NCI-H345 treated with DMSO at 0.1 percent for 48 hours (cell line): ENCODE measurements at regions not wholly inside any gene's neighbourhood (a gene's known extent, or its start where the extent isn't known, plus 50 kb on each side); places are given as distances from the start of the nearest gene placed in this dataset.

Experiments
- DNase-seq: peaks from one replicate; lab custom pipeline; 2025; ENCODE audit not compliant: unreplicated experiment; lab: John Stamatoyannopoulos, UW

DNA sequence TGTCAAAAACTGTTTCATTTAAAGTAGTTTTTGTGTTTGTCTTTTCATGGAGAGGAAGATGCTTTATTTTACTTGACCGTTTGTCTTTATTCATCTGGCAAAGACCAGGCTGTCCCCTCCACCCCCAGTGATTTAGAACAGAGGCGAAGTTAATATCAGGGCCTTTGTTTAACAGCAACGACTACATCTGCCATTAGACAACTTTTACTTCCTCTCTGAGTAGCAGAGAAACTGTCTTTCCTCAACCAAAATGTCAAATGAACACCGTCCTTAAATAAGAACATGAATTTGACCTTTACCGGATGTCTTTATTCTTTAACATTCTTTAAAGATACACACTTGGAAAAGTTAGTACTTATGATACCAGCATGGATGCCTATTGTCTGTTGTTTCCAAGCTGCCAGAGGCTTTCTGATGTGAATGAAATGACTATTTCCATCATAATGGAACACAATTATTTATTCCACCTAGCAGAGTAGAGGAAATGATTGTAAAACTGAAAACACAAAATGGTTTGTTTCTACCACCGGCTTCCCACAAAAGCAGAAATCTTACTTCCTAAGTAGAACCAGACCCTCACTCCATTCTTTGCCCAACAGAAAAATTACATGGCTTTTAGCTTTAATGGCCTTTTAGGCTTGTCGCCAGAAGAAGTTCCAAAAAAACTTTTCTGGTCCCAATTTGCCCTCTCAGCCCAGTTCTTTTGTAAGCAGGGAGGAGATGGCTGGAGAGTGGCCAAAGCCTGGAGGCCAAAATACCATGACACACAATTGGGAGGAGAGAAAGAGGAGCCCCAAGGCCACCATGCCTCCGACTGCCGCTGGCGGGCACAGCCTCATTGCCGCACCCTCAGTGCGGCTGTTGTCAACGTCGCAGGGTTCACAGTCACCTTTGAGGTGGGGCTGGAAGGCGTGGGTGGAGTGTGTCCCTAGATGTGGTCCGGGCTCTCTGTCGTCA, 168.5 kb downstream of the TEX36 start:
- DNase-seq = no peak

DNA sequence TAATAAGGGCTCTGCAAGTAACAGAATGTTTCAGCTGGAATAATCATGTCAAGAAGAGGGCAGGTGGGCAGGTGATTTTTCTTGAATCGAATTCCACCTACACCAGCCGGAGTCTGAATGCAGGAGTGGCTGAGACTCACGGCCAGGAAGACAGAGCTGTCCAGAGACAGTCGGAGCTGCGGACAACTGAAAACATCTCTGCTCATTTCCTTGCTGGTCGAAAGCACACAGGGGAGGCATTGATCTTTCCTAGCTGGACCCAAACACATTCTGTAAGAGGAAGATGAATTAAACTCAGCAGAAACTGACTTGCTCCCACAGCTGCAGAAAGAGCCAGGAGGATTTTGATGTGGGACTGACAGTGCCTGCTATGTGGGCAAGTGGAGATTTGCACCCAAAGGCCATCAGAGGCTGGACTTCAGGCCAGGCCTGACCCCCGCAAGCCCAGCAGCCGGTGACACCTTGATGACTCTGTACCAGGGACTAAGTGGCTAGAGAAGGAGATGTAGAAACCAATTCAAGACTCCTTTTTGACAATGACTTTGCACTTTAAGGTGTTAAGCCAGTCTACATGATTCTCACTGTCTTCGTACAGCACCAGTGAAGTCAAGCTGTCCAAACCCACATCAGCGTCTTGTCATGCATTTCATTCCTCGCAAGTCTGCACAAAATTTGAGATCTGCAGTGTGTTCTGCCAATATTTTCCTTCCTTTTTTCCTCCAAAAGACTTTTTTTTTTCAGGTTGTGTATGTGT, 169.4 kb downstream of the TEX36 start:
- no peak for DNase-seq

DNA sequence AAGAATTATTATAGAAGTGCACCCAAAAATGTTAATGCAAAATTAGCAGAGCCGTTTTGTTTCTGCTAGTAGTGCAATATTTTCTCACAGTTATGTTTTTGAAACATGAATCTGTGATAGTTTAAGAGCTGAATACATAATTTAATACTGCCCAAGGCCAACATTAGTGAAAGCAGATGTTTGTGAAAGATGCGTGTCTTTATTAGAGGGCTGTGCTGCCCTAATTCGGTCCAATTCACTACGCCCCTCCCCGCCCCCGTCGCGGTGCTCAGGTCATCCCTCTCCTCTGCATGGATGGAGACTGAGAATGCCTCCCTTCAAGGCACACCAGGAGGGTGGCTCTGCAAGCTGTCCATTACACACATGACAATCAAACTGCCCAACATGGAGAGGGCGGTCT, 172.0 kb downstream of the TEX36 start:
- no peak for DNase-seq

DNA sequence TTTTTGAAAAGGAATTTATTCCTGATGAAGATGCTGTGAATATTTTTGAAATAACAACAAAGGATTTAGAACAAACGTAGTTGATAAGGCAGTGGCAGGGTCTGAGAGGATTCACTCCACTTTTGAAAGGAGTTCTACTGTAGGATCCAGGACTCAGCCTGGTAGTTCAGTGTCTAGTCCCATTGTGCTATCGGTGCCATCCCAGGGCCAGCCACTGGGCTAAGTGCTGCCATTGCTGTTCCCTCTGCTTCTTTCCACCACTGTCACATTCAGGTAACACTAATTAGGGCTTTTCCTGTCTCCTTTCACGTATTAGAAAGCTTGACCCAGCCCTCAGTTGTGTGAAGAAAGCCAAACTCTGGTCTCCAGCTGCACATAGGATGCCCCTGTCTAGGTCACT, 177.3 kb downstream of the TEX36 start:
- no peak for DNase-seq

DNA sequence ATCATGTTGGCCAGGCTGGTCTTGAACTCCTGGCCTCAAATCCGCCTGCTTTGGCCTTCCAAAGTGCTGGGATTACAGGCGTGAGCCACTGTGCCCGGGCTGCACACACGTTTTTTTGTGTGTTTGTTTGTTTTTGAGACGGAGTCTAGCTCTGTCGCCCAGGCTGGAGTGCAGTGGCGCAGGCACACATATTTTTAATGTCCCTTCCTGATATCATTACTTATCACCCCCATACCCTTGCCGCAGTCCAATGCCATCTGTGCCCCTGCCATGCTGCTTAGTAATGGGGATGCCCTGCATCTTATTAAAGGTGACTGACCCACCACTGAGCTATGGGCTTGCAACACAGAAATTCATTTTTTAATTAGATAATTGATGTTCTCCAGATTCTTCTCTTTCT, 180.7 kb downstream of the TEX36 start:
- DNase-seq = no peak

DNA sequence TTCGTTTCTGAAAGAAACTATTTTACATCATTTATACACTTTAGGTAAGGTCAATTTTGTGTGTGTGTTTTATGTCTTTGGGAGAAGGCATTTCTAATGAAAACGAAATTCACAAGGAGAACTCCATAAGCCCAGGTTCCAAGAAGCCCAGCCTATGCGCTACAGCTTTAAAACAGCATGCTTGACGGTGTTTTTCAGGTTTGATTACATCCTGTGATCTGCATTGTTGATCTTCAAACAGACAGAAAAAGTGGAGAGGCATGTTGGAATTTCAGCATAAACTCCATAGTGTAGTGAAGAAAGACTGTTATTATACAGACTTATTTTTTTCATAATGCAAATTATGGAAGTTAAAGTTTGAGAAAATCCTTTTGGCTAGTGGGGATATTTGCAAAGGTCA, 187.6 kb downstream of the TEX36 start:
- no peak for DNase-seq

DNA sequence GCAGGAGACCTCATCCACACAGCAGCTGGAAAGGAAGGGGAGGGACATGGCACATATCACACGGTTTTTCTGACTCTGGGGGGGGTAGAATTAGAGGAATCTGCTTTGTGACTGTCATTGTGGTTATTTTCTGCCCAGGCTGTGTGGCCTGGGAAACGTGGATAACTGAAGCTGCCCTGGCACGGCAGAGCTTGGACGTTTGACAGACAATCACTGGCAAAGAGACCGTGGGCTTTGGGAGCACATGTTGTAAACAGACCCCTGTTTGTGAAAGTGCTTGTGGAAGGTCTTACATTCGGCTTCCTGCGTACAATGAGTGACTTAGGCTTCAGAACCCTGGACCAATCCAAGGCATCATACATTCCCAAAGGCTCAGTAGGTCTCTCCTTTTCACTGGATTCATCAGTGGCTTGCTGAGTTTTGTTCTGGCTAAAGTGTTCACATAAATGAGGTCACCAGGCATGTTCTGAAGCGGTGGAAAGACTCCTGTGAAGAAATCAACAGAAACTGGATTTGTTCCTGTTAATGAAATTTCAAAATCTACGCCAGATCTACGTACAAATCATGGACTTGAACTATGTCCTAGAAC, 188.2 kb downstream of the TEX36 start:
- DNase-seq = no peak

DNA sequence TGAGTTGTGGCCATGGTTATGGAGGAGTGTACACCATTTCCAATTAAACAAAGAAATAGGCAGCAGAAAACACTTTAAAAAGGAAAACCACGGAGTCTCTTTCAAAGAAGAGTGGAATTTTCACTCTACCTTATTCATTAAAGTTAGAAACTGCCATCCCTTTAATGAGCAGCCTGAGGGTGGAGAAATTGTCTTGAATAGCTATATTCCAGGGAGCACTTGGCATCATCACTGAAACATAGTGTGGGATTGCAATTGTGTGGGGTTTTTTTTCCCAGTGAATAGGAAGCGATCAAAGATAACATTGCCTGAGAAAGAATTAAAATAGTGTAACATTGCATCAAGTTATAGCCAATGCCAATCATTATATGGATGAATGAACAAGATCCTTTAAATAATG, 191.6 kb downstream of the TEX36 start:
- DNase-seq = no peak

DNA sequence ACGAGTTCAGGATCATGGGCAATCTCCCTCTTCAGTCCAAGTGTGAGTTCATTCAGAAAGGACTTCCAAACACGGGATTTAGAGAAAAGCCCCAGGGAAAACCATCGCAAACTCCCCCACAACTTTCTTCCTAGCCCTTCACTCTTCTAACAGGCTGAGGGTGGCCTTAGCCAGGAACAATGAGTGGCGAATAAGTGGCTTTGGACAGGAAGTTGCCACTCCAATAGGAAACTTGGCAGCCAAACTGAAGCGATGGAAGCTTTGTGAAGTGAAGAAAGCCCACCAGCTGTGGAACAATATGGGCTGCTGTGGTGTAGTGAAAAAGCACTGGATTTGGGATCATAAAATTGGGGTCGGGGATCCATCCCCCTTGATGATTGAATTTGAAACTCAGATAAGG, 193.2 kb downstream of the TEX36 start:
- DNase-seq = no peak

DNA sequence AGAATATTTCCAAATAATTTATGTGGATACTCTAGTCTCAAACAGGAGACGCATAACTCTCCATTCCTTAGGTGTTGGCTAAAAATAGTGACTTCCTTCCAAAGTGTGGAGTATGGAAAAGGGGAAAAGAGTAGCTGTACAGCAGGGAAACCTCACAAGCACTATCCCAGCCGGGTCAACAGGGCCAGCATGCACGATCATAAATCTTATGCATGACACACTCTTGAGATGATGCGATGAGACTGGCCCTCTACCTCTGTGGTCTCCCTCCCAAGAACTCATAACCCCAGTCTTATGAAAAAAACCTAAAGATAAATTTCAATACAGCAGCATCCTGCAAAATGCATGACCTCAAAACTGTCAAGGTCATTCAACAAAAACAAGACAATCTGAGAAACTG, 197.3 kb downstream of the TEX36 start:
- no peak for DNase-seq

DNA sequence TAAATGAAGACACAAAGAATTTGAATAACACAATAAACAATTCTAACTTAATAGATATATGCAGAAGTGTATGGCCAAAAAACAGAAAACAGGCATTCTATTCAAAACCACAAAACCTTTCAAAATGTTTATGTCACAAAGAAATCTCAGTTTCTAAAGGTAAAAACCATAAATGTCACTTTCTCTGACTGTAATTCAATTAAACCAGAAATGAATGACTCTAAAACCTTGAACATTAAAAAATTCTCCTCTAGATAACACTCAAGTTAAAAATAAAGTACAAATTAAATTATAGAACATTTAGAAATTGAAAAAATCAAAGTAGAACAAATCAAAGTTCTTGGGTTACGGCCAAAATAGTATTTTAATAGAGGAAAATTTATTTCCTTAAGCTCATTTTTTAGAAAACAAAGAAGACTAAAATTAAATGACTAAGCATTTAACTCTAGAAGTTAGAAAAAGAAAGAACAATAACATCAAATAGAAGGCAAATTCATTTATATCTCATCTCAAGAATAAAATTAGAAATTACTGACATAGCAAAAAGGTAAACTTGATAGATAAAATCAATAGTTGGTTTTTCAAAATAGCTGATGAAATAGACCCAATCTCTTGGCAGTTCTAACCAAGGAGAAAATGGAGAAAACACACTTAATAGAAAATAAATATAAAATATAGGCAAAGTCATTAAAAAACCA, 198.8 kb downstream of the TEX36 start:
- no peak for DNase-seq

DNA sequence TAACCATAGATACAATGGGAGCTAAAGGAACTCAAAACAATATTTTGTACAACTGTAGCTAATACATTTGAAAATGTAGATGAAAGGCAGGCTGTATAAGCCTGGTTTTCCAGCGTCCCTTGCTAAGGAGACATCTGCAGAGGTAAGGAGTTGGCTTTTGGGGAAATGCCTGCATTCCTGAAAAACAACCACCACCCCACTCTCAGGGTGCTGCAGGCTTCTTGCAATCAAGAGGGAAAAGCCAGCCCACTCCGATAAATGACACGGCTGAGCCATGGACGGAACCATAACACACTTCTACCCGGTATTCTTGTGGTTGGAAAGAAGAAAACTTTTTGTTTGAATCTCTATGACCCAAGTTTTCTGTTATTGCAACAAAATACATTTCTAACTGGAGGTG, 200.3 kb downstream of the TEX36 start:
- DNase-seq = no peak

DNA sequence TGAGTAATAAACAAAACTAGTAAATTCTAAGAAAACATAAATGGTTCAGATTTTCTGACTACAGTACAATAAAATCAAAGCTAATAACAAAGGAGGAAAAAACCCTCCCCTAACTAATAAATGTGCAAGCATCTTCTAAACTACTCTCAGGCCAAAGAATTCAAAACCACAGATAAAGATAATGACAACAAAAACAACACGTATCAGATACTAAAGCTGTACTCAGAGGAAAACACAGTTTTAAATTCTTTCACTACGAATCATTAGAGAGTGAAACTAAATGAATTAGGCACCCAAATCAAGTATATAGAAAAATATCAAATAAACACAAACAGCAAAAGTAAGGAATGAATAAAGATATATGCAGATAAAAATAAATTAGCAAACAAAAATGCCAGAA, 200.9 kb downstream of the TEX36 start:
- no peak for DNase-seq

DNA sequence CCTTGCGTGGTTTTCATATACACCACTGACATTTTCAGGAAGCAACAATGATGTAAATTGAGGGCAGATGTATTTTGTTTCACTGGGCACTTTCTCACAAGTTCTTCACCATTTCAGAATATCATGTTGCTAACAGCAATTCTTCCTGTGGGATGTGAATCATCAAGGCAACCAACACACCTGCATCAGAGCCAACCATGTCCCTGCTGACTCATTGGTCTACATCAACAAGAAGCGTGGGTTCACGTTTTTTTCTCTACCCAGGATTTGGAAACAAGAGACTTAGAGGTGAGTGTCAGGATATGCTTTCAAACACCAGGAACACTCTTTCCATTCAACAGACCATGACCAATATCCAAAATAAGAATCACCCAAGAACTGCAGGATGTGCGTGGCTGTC, 203.9 kb downstream of the TEX36 start:
- DNase-seq = no peak

DNA sequence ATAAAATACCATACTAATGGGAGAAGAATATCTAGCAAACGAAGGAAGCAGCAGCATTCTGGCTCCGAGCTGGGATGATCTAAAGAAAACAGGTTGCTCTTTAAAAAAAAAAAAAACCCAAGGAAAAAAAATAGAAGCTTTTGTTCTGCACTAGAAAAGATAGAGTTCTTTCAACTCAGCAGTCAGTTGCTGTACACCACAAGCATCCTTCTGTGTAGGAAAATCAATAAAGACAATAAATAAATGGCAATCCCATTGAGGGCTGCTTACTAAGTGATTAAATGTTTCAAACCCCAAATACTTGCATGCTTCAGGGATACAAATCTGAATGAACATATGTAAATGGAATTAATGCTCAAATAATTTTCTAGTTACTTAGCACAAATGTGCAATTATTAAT, 207.1 kb downstream of the TEX36 start:
- DNase-seq = no peak

DNA sequence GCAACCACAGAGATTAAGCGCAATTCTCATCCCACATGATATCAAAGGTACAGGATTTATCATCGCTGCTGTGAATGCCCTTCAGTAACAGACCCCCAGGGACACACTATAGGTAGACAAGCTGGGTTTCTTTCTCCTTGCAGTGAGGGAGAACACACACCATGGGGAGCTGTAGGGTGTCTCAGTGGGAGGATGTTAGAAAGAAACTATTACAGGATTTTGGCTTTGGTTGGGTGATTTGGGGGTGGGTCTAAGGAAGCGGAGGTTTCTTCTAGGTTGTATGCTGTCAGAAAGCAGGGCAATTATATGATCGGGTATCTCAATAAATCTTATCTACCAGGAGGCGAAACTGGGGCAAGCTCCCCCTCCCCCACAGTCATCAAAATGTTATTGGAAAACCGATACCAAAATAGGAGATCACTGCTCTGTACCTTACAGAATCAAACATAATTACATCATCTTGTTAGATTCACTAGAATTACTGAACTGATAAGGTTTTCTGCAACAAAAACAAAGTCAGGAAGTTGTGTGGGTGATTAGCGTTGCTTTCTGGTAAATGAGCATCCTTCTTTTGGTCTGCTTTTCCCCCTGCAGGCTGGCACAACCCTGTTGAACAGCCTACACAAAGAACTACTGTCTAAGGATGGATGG, 209.7 kb downstream of the TEX36 start:
- DNase-seq = no peak

DNA sequence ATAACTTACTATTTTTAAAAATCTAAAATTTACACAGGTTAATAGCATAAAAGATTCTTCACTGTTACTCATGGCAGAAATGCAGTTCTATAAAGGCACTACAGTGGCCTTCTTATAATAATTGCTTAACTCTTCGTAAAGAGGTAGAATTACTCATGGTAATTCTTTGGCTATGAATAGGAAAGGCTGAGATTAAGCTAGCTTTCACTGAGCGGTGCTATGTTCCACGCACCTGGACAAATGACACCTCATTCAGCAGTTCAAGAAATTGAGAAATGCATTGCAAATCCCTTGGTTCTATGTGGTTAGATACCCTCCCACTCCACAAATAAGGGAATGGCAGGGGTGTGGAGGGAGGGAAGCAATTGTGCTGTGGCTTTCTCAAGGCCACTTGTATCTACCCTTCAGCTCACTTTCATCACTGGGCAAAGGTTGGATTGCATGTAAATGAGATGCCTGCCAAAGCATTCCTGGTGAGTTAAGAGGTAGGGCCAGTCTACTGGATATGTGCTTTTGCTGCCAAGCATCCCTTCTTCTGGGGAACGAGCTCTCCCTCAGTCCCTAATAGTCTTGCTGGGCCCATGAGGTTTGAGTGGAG, 210.9 kb downstream of the TEX36 start:
- no peak for DNase-seq

DNA sequence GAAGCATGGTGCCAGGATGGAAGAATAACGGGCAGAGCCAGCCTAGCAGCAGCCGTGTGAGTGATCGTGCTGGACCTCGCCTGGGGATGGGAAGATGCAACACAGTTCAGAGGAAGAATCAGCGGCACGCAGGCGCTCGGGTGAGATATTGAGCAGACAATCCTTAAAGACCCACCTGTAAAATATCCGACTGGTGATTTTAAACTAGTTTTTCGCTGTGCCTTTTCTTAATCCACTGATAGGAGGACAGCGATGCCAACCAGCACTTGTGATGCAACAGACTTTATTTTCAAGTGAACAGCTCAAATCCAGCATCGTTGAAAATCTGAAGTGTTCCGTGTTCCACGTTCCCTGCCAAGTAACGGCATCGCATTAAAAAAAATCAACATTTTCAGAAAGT, 214.7 kb downstream of the TEX36 start:
- DNase-seq = no peak

DNA sequence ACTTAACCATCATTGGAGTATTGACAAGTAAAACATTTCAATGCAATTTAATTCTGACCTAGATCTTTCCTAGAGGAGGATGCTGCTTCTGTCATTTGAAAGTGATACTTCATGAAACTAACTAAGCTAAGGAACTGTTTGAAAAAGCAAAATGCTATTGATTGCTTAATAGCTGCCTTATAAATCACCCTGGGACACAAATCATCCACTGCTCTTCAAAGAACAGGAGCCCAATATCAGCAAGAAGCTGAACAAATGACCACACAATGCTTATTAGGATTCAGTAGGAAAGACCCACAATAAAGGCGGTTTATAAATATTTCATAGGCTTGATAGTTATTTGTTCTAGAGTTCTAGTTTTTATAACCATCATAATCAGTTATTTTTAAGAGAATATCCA, 216.3 kb downstream of the TEX36 start:
- no peak for DNase-seq

DNA sequence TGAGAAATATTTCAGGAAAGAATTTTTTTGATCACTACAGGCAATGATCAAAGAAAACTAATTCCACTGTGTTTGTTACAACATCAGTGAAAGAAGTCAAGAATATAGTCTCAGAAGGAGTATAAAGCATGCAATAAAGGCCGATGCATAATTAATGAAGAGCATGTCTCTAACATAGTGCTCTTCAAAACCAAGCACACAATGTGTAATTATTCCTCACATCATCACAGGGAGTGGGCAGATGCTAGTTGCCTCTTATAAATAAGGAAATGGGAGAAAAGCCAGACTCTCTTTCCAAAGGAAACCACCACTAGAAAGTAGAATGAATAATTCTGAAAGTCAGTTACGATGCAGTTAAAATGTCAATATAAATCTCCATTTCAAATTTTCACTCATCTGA, 220.1 kb downstream of the TEX36 start:
- no peak for DNase-seq

DNA sequence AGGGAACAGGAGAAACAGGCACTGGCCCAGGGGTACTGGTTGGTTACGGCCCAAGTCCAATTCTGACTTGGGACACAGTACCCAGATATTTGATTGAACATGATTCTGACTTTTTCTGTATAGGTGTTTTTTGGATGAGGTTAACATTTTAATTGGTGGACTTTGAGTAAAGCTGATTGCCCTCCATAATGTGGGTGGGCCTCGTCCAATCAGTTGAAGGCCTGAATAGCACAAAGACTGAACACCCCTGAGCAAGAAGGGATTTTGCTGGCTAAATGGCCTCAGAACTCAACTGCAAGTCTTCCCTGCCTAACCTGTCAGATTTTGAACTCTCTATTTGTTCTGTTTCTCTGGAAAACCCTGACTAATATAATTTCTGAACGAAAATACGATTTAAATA, 222.6 kb downstream of the TEX36 start:
- DNase-seq = no peak
